NB4 (cell line): ENCODE measurements at regions not wholly inside any gene's neighbourhood (a gene's known extent, or its start where the extent isn't known, plus 50 kb on each side); places are given as distances from the start of the nearest gene placed in this dataset.

Experiments used
- CTCF ChIP-seq: IDR thresholded peaks from one replicate; pipeline ENCODE4 v1.5.1; 2012; ENCODE audit warnings: low read depth, low read length
- MAX ChIP-seq: IDR thresholded peaks from 2 replicates; pipeline ENCODE4 v1.6.1; 2011; ENCODE audit warnings: low read depth, low read length
- MYC ChIP-seq: IDR thresholded peaks from 2 replicates; pipeline ENCODE4 v1.6.1; 2011; ENCODE audit warnings: low read depth, low read length
- POLR2A ChIP-seq: IDR thresholded peaks from 2 replicates; pipeline ENCODE4 v1.6.1; 2011; ENCODE audit warnings: mild to moderate bottlenecking; ENCODE audit not compliant: insufficient read length; ENCODE audit errors: extremely low read depth

GRCh38 chr22:46058091-46058420, 81.1 kb upstream of the WNT7B start:
- TF ChIP-seq POLR2A, result no peak
- TF ChIP-seq CTCF, result no peak
- TF ChIP-seq MAX, result no peak
- TF ChIP-seq MYC, result no peak
